OCI-LY3 (cell line): ENCODE measurements at regions not wholly inside any gene's neighbourhood (a gene's known extent, or its start where the extent isn't known, plus 50 kb on each side); places are given as distances from the start of the nearest gene placed in this dataset.

Experiments
- H2AFZ ChIP-seq: fragments of 200-600, 300-600 bp; shearing (Covaris generic); 2 replicates; pipeline ENCODE4 v1.6.0; 2014; ENCODE audit warnings: antibody characterized with exemption, low read depth, low read length
- H3K27ac ChIP-seq: fragments of 200-600, 300-600 bp; sonication (generic); 2 replicates; pipeline ENCODE4 v1.5.1; 2014; ENCODE audit warnings: mild to moderate bottlenecking, low read length, moderate library complexity, mixed read lengths
- H3K27me3 ChIP-seq: fragments of 200-600, 300-600 bp; sonication (generic); 2 replicates; pipeline ENCODE4 v1.6.1; 2014; ENCODE audit warnings: low read depth, low read length, mixed read lengths
- H3K36me3 ChIP-seq: fragments of 200-600, 300-600 bp; sonication (generic); replicated peaks from 2 replicates; pipeline ENCODE3; 2014; ENCODE audit warnings: low read depth, low read length, mixed read lengths
- H3K4me1 ChIP-seq: fragments of 300-600, 200-600 bp; sonication (generic); 2 replicates; pipeline ENCODE4 v1.6.1; 2014; ENCODE audit warnings: low read length, mixed read lengths
- H3K4me2 ChIP-seq: fragments of 200-600, 300-600 bp; sonication (generic); 2 replicates; pipeline ENCODE4 v1.6.1; 2014; ENCODE audit warnings: low read length, mixed read lengths
- H3K4me3 ChIP-seq: fragments of 300-600, 200-600 bp; sonication (generic); 2 replicates; pipeline ENCODE4 v1.5.1; 2014; ENCODE audit warnings: antibody characterized with exemption, mild to moderate bottlenecking, low read length, moderate library complexity
- H3K79me2 ChIP-seq: fragments of 300-600, 200-600 bp; shearing (Covaris generic); 2 replicates; pipeline ENCODE4 v1.6.1; 2014; ENCODE audit warnings: mild to moderate bottlenecking, low read length, mixed read lengths
- H3K9ac ChIP-seq: fragments of 300-600, 200-600 bp; shearing (Covaris generic); 2 replicates; pipeline ENCODE4 v1.6.0; 2014; ENCODE audit warnings: mild to moderate bottlenecking, low read length, moderate library complexity
- H3K9me3 ChIP-seq: fragments of 200-600, 300-600 bp; shearing (Covaris generic); 2 replicates; pipeline ENCODE4 v1.6.1; 2014; ENCODE audit warnings: low read length, mixed read lengths; ENCODE audit not compliant: insufficient read depth
- H4K20me1 ChIP-seq: fragments of 200-600, 300-600 bp; sonication (generic); 2 replicates; pipeline ENCODE4 v1.6.1; 2016; ENCODE audit warnings: low read length, mixed read lengths; ENCODE audit not compliant: insufficient read depth
- EZH2phosphoT487 ChIP-seq: fragments of 200-600 bp; shearing (Covaris generic); IDR thresholded peaks from 2 replicates; pipeline ENCODE4 v1.6.1; 2018; ENCODE audit warnings: antibody characterized with exemption, mixed run types, low read depth
- TF ChIP-seq, protein P1 (sequence below): fragments of 200-600, 300-600 bp; sonication (generic); IDR thresholded peaks from 2 replicates; pipeline ENCODE4 v1.5.1; 2014; ENCODE audit warnings: antibody characterized with exemption, low read length, low read depth

DNA sequence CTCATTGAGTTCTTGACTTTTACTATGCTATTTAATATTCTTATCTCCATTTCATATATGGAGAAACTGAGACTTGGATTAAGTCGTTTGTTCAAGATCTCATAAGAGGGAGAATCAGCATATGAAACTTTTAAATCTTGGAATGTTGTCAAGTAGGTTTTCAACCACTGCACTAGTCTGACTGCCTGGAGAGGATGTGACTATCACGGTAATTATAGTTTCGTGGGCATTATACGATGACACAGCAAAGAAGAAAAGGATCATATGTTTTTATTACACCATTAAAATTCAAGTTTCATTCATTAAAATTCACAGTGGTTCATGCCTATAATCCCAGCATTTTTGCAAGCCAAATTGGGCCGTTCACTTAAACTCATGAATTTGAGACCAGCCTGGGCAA lies 555.2 kb downstream of the SLITRK1 start:
- Histone ChIP-seq H3K4me1 (no peaks in the 10 kb centered on the region), H3K4me3 (no peak overlapping the region), H3K9me3 (no peaks in the 10 kb centered on the region), H3K27ac (no peak overlapping the region), H3K4me2 (no peak overlapping the region), H3K36me3 (no peaks in the 10 kb centered on the region), H4K20me1 (no peaks in the 10 kb centered on the region), H2AFZ (no peak overlapping the region), H3K9ac (no peak overlapping the region), H3K79me2 (no peaks in the 10 kb centered on the region), H3K27me3 (no peaks in the 10 kb centered on the region)
- TF ChIP-seq, protein P1, sequence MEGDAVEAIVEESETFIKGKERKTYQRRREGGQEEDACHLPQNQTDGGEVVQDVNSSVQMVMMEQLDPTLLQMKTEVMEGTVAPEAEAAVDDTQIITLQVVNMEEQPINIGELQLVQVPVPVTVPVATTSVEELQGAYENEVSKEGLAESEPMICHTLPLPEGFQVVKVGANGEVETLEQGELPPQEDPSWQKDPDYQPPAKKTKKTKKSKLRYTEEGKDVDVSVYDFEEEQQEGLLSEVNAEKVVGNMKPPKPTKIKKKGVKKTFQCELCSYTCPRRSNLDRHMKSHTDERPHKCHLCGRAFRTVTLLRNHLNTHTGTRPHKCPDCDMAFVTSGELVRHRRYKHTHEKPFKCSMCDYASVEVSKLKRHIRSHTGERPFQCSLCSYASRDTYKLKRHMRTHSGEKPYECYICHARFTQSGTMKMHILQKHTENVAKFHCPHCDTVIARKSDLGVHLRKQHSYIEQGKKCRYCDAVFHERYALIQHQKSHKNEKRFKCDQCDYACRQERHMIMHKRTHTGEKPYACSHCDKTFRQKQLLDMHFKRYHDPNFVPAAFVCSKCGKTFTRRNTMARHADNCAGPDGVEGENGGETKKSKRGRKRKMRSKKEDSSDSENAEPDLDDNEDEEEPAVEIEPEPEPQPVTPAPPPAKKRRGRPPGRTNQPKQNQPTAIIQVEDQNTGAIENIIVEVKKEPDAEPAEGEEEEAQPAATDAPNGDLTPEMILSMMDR = no peak
- TF ChIP-seq EZH2phosphoT487 = no peak

DNA sequence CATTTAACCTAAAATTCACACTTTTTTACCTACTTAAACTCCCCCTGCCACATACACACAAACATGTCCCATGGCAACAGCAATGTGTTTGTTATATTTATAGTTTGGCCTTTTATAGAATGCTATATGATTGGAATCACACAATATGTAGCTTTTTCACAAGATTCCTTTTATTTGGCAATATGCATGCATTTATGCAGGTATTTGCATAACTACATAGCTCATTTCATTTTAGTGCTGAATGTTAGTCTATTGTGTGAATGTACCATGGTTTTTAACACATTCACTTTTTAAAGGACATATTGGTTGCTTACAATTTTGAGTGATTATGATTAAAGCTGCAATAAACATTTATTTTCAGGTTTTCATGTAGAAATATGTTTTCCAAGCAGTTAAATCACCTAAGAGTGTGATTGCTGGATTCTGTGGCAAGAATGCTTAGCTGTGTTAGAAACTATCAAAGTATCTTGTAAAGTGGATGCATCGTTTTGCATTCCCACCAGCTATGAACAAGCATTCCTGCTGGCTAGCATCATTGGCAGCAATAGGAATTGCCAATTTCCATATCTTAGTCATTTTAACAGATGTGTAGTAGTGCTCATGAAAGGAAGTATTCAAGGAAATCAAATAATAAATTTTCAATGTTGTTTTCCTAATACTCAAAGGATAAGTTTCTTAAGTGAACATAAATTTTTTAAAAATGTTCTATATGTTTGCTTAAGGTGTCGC lies 557.0 kb downstream of the SLITRK1 start:
- no peak overlapping the region for H3K4me2 ChIP-seq
- H3K4me1 ChIP-seq = no peaks in the 10 kb centered on the region
- no peaks in the 10 kb centered on the region for H4K20me1 ChIP-seq
- no peak overlapping the region for H3K27ac ChIP-seq
- no peak overlapping the region for H3K4me3 ChIP-seq
- no peak for TF ChIP-seq EZH2phosphoT487
- TF ChIP-seq, protein P1 = no peak
- no peaks in the 10 kb centered on the region for H3K36me3 ChIP-seq
- no peak overlapping the region for H2AFZ ChIP-seq
- no peaks in the 10 kb centered on the region for H3K27me3 ChIP-seq
- no peaks in the 10 kb centered on the region for H3K9me3 ChIP-seq
- H3K9ac ChIP-seq = no peak overlapping the region
- H3K79me2 ChIP-seq = no peaks in the 10 kb centered on the region

DNA sequence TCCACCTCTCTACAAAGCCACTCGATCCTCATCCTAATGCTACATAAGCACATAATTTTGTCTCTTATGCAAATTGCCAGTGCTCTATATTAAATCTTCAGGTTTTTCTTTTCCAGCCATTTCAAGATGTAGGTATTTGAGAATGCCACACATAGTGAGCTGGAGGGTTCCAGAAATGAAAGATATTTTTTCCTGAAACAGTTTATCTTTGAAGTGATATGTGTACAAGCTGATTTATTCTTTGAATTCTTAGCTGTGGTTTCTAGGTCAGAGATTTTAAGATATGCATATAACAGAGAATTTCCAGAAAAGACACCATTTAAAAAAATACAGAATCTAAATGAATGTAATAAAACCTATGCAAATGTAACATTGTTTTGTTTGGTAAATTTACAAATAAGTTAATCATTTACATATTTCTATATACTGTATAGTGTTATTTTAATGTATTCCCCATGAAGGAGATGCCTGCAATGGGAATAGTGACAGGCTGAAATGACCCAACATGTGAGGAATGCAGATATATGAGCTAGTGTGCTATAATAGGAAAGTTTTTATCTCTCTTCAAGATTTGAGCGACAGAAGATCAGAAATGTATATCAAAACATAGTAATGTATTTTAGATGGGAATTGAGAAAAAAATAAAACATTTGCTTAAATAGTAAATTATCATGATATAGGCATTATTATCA lies 570.2 kb downstream of the SLITRK1 start:
- Histone ChIP-seq H3K27me3 (no peaks in the 10 kb centered on the region), H3K36me3 (no peaks in the 10 kb centered on the region), H4K20me1 (no peaks in the 10 kb centered on the region), H3K79me2 (no peaks in the 10 kb centered on the region), H3K9me3 (no peaks in the 10 kb centered on the region), H3K4me3 (no peak overlapping the region), H3K9ac (no peak overlapping the region), H3K27ac (no peak overlapping the region), H2AFZ (no peak overlapping the region), H3K4me1 (no peaks in the 10 kb centered on the region), H3K4me2 (no peak overlapping the region)
- no peak for TF ChIP-seq EZH2phosphoT487
- TF ChIP-seq, protein P1 = no peak

DNA sequence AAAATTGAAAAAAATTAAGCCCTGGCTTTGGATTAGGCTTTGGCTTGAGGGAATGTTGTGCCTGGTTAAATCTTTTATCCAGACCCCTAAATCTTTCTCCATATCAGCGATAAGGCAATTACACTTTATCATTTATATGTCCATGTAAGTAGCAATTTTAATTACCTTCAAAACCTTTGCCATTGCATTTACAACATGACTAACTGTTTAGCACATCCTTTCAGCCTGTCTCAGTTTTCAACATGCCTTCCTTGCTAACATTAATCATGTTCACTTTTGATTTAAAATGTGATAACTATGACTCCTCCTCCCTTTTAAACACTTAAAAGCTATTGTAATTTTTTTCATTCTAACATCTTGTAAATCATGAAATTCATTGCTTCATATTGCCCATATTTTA lies 583.7 kb downstream of the SLITRK1 start:
- Histone ChIP-seq H4K20me1 (no peaks in the 10 kb centered on the region), H3K4me3 (no peak overlapping the region), H3K4me2 (no peak overlapping the region), H3K36me3 (no peaks in the 10 kb centered on the region), H2AFZ (no peak overlapping the region), H3K9ac (no peak overlapping the region), H3K9me3 (no peaks in the 10 kb centered on the region), H3K27ac (no peak overlapping the region), H3K4me1 (no peaks in the 10 kb centered on the region), H3K79me2 (no peaks in the 10 kb centered on the region), H3K27me3 (no peaks in the 10 kb centered on the region)
- TF ChIP-seq EZH2phosphoT487 = no peak
- TF ChIP-seq, protein P1 = no peak
